DLD1 (cell line): ENCODE measurements at regions not wholly inside any gene's neighbourhood (a gene's known extent, or its start where the extent isn't known, plus 50 kb on each side); places are given as distances from the start of the nearest gene placed in this dataset.

Experiments
- in situ Hi-C: cut with HindIII; loops from 2 replicates; pipeline ENCODE4 v1.10.0; 2017; ENCODE audit warnings: low sequenced_read_pairs

DNA sequence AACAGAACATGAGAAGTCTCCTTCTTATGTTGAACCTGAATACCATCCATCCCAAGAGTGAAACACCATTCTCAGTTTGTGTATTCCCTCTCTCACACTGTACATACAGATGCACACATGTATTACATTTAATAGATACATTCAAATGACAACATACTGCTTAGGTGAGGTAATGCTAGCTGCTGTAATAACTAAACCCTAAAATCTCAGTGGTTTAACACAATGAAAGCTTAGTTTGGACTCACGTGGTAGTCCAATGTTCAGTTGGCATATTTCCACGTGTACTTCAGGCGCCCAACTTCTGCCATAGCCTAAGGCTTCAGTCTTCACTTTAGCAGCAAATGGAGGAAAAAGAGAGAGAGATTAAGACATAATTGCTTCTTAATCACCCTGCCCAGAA, 351.1 kb upstream of the PMFBP1 start:
- in situ Hi-C loops, result no loop called here

- in situ Hi-C loops, result no loop called here
Measured at GRCh38 chr16:72517154-72517553, 345.2 kb upstream of the PMFBP1 start.

DNA sequence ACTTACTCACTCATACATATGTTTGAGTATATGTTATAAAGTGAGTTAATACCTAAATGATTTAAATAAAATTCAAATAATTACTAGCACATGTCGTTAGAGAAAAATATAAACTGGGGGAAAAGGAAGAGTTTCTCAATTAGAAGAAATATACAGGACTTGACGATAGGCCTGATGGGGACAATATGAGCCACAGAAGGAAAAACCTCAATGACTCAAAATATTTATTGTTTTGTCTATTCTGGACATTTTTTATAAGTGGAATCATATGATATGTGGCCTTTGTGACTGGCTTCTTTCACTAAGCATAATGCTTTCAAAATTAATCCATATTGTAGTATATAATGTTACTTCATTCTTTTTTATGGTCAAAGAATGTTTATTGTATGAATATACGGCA, 339.2 kb upstream of the PMFBP1 start:
- in situ Hi-C loops, result no loop called here

- in situ Hi-C loops, result no loop called here
Measured at GRCh38 chr16:72508191-72508590, 336.2 kb upstream of the PMFBP1 start.

DNA sequence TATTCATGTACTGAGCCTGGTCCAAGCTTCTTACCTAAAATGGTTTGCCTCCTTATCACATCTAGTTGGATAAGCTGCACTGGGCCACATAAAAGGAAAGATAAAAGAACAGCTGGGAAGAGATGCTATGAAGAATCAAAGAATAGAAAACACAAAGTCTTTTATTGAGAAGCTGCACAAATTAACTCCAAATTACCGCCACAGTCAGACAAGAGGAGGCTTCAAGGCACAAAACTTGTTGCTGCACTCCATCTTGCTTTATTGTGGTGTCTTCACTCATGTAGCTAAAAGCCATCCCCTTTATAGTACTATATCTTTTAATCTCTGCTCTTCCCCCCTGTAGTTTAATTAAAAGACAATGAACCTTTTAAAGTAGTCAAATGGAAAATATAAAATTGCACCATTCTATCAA, 330.6 kb upstream of the PMFBP1 start:
- in situ Hi-C loops, result no loop called here

- in situ Hi-C loops, result no loop called here
Measured at GRCh38 chr16:72501739-72502593, 330.0 kb upstream of the PMFBP1 start.

GRCh38 chr16:72500545-72500944, 328.6 kb upstream of the PMFBP1 start:
- in situ Hi-C loops, result no loop called here

DNA sequence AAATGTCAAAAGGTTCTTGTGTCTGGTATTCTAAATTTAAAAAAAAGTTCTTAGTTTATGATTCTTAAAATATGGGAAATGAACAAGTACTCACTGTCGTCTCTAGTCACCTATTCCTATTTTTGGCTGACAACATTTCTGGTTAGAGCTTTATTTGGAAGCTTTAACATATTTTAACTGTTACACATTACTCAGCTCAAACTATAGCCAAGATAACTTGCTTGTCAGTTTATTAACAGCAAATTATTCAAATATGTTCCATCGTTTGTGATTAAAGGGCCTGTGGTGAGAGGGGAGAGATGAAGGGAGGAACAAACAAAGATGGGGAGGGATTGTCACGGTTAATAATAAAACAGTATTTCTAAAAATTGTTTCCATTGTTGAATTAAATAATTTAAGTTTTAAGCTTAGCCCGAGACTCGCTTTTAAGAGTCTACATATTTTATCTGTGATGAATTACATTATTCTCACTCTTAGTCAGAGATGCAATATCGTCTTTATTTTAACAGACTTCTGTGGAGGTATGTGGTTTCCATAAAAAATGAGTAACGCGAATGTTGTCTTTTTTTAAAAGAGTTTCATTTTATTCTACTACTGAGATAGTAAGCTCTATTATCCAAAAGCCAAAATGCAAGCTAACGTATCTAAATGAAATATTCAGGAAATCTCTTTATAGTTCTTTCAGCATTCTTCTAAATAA, 321.9 kb upstream of the PMFBP1 start:
- in situ Hi-C loops, result no loop called here

DNA sequence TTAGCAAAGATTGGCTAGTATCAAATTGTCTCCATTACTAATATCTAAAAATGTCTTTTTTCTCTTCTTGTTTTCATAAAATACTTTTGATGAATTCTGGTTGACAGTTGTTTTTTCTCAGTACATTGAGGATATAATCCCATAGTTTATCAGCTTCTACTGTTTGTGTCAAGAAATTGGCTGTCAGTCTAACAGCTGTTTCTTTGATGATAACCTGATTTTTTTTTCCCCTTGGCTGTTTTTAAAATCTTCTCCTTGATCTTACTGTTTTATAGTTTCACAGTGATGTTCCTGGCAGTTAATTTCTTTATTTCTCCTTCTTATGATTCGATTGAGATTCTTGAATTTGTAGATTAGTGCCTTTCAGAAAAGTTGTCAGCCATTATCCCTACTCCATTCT, 315.3 kb upstream of the PMFBP1 start:
- in situ Hi-C loops, result no loop called here

- in situ Hi-C loops, result no loop called here
Measured at GRCh38 chr16:72482695-72483094, 310.7 kb upstream of the PMFBP1 start.

- in situ Hi-C loops, result no loop called here
Measured at GRCh38 chr16:72481419-72481818, 309.5 kb upstream of the PMFBP1 start.

DNA sequence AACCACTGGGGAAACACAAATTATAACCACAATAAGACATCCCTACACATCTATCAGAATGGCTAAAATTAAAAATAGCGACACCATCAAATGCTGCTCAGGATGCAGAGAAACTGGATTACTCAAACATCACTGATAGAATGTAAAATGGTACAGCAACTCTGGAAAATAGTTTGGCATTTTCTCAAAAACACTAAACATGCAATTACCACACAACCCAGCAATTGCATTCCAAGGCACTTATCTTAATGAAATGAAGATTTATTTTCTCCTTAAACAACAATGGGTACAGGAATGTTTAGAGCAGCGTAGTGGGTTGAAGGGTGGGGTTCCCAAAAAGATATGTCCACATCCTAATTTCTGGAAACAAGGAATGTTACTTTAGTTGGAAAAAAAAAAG, 309.0 kb upstream of the PMFBP1 start:
- in situ Hi-C loops, result no loop called here

DNA sequence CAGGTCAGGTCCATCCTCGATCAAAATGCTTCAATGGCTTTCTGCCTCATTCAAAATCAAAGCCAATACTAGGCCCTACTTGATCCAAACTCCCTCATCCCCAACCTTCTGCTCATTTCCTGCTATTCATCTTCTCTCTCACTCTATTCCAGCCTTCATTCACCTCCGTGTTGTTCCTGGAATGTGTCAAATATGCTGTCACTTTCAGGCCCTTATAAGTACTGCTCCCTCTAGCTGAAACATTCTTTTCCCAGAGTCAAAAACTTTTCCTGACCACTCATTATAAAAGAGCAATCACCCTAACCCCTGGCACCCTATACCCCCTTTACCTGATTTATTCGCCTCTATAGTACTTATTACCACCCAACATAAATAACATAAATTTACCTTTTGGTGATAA, 303.7 kb upstream of the PMFBP1 start:
- in situ Hi-C loops, result no loop called here

- in situ Hi-C loops, result loop anchor here (25.0 kb wide), 1 partner anchor 237 kb away; no protein-coding TSS in a partner anchor
Measured at GRCh38 chr16:72474501-72475123, 302.7 kb upstream of the PMFBP1 start.

GRCh38 chr16:72473631-72474030, 301.7 kb upstream of the PMFBP1 start:
- in situ Hi-C loops, result loop anchor here (25.0 kb wide), 1 partner anchor 236 kb away; no protein-coding TSS in a partner anchor

GRCh38 chr16:72471317-72471924, 299.5 kb upstream of the PMFBP1 start:
- in situ Hi-C loops, result loop anchor here (25.0 kb wide), 1 partner anchor 234 kb away; no protein-coding TSS in a partner anchor

DNA sequence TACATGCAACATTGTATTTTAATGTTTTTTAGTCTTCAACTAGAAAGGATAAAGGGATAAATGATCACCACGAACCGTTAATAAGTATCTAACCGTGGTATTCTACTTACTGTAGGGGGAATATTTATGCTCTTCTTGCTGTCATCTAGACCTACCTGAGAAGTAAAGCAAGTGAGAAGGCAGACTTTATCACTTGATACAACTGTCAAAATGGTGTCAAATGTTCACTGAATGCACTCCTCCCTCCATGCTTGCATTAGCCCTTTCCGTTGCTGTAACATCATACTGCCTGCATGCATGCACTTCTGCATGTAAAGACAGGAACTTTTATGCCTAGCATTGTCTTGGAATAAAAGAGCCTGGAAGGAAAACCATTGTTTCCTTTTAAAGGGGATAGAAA, 298.6 kb upstream of the PMFBP1 start:
- in situ Hi-C loops, result loop anchor here (25.0 kb wide), 1 partner anchor 233 kb away; no protein-coding TSS in a partner anchor

- in situ Hi-C loops, result loop anchor here (25.0 kb wide), 1 partner anchor 233 kb away; no protein-coding TSS in a partner anchor
Measured at GRCh38 chr16:72469932-72470331, 298.0 kb upstream of the PMFBP1 start.

- in situ Hi-C loops, result loop anchor here (25.0 kb wide), 1 partner anchor 231 kb away; no protein-coding TSS in a partner anchor
Measured at GRCh38 chr16:72468582-72468981, 296.6 kb upstream of the PMFBP1 start.

GRCh38 chr16:72467157-72467759, 295.3 kb upstream of the PMFBP1 start:
- in situ Hi-C loops, result loop anchor here (25.0 kb wide), 1 partner anchor 230 kb away; no protein-coding TSS in a partner anchor
